PC-3 (cell line): ENCODE measurements at regions not wholly inside any gene's neighbourhood (a gene's known extent, or its start where the extent isn't known, plus 50 kb on each side); places are given as distances from the start of the nearest gene placed in this dataset.

Source experiments
- ATAC-seq: fragments of 200-7000 bp; cut with Tn5 transposase; 2 replicates; pipeline ENCODE4 v1.9.1; 2020; ENCODE audit warnings: mild to moderate bottlenecking, moderate library complexity
- BruUV-seq: library from RNA; stranded (reverse); fragments of 400-500 nt; replicated peaks from 2 replicates; lab custom pipeline; 2021; lab: Mats Ljungman, UMichigan
- CTCF ChIA-PET: fragments of 300-600 bp; sonication (Branson Sonifier 250); formaldehyde crosslinking; loops from one replicate; lab custom pipeline; 2022; ENCODE audit warnings: antibody characterized with exemption; lab: Charles Lee
- POLR2A ChIA-PET: fragments of 300-600 bp; sonication (Branson Sonifier 250); formaldehyde crosslinking; loops from one replicate; lab custom pipeline; 2022; ENCODE audit warnings: antibody characterized with exemption; ENCODE audit not compliant: unreplicated experiment; lab: Charles Lee
- DNase-seq: peaks from one replicate; pipeline ENCODE4 v3.0.0-alpha.2; 2015
- H2AFZ ChIP-seq: fragments of 300-600 bp; sonication (generic); 2 replicates; pipeline ENCODE4 v1.6.0; 2016; ENCODE audit warnings: antibody characterized with exemption, low read length
- H3F3A ChIP-seq: fragments of 300-600 bp; sonication (generic); one replicate; pipeline ENCODE4 v1.6.0; 2017; ENCODE audit warnings: antibody characterized with exemption, low read length, control low read depth, mild to moderate bottlenecking; ENCODE audit not compliant: unreplicated experiment
- H3K27ac ChIP-seq: fragments of 300-600 bp; sonication (generic); 2 replicates; pipeline ENCODE4 v1.5.1; 2016; ENCODE audit warnings: mild to moderate bottlenecking, low read length
- H3K27me3 ChIP-seq: fragments of 300-600 bp; sonication (generic); 2 replicates; pipeline ENCODE4 v1.6.1; 2016; ENCODE audit warnings: low read length, mixed read lengths
- H3K36me3 ChIP-seq: fragments of 300-600 bp; sonication (generic); 2 replicates; pipeline ENCODE4 v1.6.1; 2016; ENCODE audit warnings: low read depth, mixed run types, low read length, mixed read lengths
- H3K4me1 ChIP-seq: fragments of 300-600 bp; sonication (generic); 2 replicates; pipeline ENCODE4 v1.5.1; 2016; ENCODE audit warnings: low read length; ENCODE audit not compliant: insufficient read depth
- H3K4me2 ChIP-seq: fragments of 300-600 bp; sonication (generic); 2 replicates; pipeline ENCODE4 v1.6.0; 2016; ENCODE audit warnings: low read length
- H3K4me3 ChIP-seq: fragments of 300-600 bp; sonication (generic); 2 replicates; pipeline ENCODE4 v1.5.1; 2016; ENCODE audit warnings: mild to moderate bottlenecking, low read length, mixed read lengths
- H3K79me2 ChIP-seq: fragments of 300-600 bp; sonication (generic); 2 replicates; pipeline ENCODE4 v1.6.1; 2017; ENCODE audit warnings: low read length, mixed read lengths
- H3K9ac ChIP-seq: fragments of 300-600 bp; sonication (generic); 2 replicates; pipeline ENCODE4 v1.6.0; 2016; ENCODE audit warnings: mild to moderate bottlenecking, low read length
- H3K9me2 ChIP-seq: fragments of 300-600 bp; sonication (generic); replicated peaks from 2 replicates; pipeline ENCODE4 v1.6.1; 2016; ENCODE audit warnings: mixed run types, low read length, mixed read lengths
- H3K9me3 ChIP-seq: fragments of 300-600 bp; sonication (generic); 2 replicates; pipeline ENCODE4 v1.6.1; 2016; ENCODE audit warnings: low read length, mixed read lengths
- H4K20me1 ChIP-seq: fragments of 300-600 bp; sonication (generic); 2 replicates; pipeline ENCODE4 v1.6.1; 2016; ENCODE audit warnings: low read length, mixed read lengths
- EZH2 ChIP-seq: fragments of 300-600 bp; sonication (generic); IDR thresholded peaks from one replicate; pipeline ENCODE4 v1.6.1; 2017; ENCODE audit warnings: antibody characterized with exemption, mild to moderate bottlenecking, low read length; ENCODE audit not compliant: unreplicated experiment
- EZH2phosphoT487 ChIP-seq: fragments of 300-600 bp; sonication (generic); IDR thresholded peaks from 2 replicates; pipeline ENCODE4 v1.6.1; 2018; ENCODE audit warnings: mild to moderate bottlenecking, antibody characterized with exemption, low read length, borderline replicate concordance
- intact Hi-C: fragments of 100-400 bp; cut with micrococcal nuclease; formaldehyde crosslinking; loops from 2 replicates; pipeline ENCODE4 v1.9.0; 2023
- TF ChIP-seq, protein P1 (sequence below): fragments of 300-600 bp; sonication (generic); conservative IDR thresholded peaks from 2 replicates; pipeline ENCODE4 v1.5.1; 2017; ENCODE audit warnings: antibody characterized with exemption, low read depth, mild to moderate bottlenecking, low read length

DNA sequence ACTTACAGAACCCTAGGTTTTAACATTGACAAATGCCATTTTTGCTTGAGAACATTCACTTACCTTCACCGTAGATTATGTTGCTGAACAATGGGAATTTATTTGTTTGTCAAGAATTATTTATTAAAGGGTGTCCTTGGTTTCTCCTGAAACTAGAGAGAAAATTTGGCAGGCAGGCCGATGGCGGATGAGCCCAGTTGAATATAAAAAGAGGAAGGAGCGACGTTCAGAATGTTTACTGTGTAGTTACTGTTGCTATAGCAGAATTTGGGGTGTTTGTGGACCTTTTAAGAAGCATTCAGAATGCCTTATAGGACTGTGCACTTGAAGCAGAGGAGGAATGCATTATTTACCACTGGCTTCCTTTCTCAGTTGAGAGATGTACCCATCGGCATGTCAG, 268.2 kb downstream of the CDH10 start:
- CTCF ChIA-PET, result no interaction called here

DNA sequence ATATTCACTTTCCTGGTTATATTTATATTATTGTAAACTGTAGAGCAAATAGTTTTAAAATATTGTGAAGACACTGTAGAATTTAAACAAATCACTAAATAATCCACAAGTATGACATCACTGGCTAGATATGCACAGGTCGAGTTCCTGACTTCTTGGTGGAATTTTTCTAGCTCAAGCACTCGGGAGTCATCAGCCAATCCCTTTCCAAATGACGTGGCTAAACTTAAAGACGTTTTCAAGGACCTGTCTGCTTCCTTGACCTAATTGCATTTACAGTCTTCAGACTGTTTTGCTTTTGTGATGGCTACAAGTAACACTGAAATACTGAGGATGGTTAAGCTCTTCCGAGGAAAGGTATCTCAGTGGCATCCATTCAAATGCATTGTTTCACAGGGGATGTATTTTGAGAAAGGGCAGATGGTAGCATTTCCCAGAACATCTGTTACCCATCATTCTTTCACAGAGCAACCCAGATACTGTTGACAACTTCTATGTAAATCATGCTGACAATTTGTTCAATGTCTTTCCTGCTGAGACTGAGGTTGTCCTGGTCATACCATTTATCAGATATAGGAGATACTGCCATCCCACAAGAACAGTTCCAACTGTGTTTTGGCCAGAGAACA, 262.8 kb downstream of the CDH10 start:
- no peak for ATAC-seq

More for the DNA sequence above, 268.2 kb downstream of the CDH10 start:
- no peaks in the 10 kb centered on the region for H3K36me3 ChIP-seq
- H3K9ac ChIP-seq, result no peak overlapping the region
- H3F3A ChIP-seq, result no peaks in the 10 kb centered on the region
- ATAC-seq (no peak), DNase-seq (no peak)
- no peak overlapping the region for H3K27ac ChIP-seq
- no peaks in the 10 kb centered on the region for H3K9me3 ChIP-seq
- no peaks in the 10 kb centered on the region for H3K9me2 ChIP-seq
- H4K20me1 ChIP-seq, result no peaks in the 10 kb centered on the region
- no peak overlapping the region for H2AFZ ChIP-seq
- POLR2A ChIA-PET, result no interaction called here
- TF ChIP-seq, protein P1, sequence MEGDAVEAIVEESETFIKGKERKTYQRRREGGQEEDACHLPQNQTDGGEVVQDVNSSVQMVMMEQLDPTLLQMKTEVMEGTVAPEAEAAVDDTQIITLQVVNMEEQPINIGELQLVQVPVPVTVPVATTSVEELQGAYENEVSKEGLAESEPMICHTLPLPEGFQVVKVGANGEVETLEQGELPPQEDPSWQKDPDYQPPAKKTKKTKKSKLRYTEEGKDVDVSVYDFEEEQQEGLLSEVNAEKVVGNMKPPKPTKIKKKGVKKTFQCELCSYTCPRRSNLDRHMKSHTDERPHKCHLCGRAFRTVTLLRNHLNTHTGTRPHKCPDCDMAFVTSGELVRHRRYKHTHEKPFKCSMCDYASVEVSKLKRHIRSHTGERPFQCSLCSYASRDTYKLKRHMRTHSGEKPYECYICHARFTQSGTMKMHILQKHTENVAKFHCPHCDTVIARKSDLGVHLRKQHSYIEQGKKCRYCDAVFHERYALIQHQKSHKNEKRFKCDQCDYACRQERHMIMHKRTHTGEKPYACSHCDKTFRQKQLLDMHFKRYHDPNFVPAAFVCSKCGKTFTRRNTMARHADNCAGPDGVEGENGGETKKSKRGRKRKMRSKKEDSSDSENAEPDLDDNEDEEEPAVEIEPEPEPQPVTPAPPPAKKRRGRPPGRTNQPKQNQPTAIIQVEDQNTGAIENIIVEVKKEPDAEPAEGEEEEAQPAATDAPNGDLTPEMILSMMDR, result no peak
- TF ChIP-seq EZH2, result no peak
- no peak for TF ChIP-seq EZH2phosphoT487
- no peaks in the 10 kb centered on the region for H3K79me2 ChIP-seq
- intact Hi-C loops, result no loop called here
- no TSS peak for BruUV-seq
- no peaks in the 10 kb centered on the region for H3K27me3 ChIP-seq
- H3K4me2 ChIP-seq, result no peak overlapping the region
- H3K4me3 ChIP-seq, result no peak overlapping the region
- no peaks in the 10 kb centered on the region for H3K4me1 ChIP-seq

DNA sequence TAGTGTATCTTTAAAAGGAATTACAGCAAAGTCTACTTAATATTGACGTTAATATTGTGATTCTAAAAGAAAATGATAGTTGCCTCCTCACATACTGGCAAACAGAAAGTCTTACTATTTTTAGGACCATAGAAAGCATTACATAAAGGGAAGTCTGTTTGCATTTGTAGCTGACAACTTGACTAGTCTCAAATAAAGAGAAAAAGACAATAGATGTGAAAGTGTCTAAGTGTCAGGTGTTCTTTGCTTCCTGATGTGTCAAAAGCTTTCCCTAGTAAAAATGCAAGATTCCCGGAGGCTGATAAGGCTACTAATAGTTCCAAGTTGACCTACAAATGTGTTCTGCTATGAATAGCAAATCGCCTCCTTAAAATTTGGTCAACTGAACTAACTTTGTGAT, 259.7 kb downstream of the CDH10 start:
- POLR2A ChIA-PET, result no interaction called here
- TF ChIP-seq, protein P1, result no peak
- TF ChIP-seq EZH2 (no peak), EZH2phosphoT487 (no peak)

More for the DNA sequence above, 262.8 kb downstream of the CDH10 start:
- Histone ChIP-seq H3K4me1 (no peaks in the 10 kb centered on the region), H3F3A (no peaks in the 10 kb centered on the region), H3K4me2 (no peak overlapping the region), H2AFZ (no peak overlapping the region), H4K20me1 (no peaks in the 10 kb centered on the region), H3K79me2 (no peaks in the 10 kb centered on the region), H3K36me3 (no peaks in the 10 kb centered on the region), H3K9me3 (no peaks in the 10 kb centered on the region), H3K4me3 (no peak overlapping the region), H3K9me2 (no peaks in the 10 kb centered on the region), H3K27me3 (no peaks in the 10 kb centered on the region), H3K9ac (no peak overlapping the region), H3K27ac (no peak overlapping the region)
- no peak for TF ChIP-seq EZH2phosphoT487
- TF ChIP-seq, protein P1, result no peak
- no peak for TF ChIP-seq EZH2
- intact Hi-C loops, result no loop called here
- ChIA-PET CTCF (no interaction called here), POLR2A (no interaction called here)
- no peak for DNase-seq
- no TSS peak for BruUV-seq

More for the DNA sequence above, 259.7 kb downstream of the CDH10 start:
- Histone ChIP-seq H3K4me1 (no peaks in the 10 kb centered on the region), H4K20me1 (no peaks in the 10 kb centered on the region), H3K4me2 (no peak overlapping the region), H3K36me3 (no peaks in the 10 kb centered on the region), H3F3A (no peaks in the 10 kb centered on the region), H3K9ac (no peak overlapping the region), H3K9me2 (no peaks in the 10 kb centered on the region), H3K27ac (no peak overlapping the region), H2AFZ (no peak overlapping the region), H3K27me3 (no peaks in the 10 kb centered on the region), H3K4me3 (no peak overlapping the region), H3K79me2 (no peaks in the 10 kb centered on the region), H3K9me3 (no peaks in the 10 kb centered on the region)
- intact Hi-C loops, result no loop called here
- no TSS peak for BruUV-seq
- ATAC-seq (no peak), DNase-seq (no peak)
- CTCF ChIA-PET, result no interaction called here
